ENCODE measurements at regions not wholly inside any gene's neighbourhood (a gene's known extent, or its start where the extent isn't known, plus 50 kb on each side); places are given as distances from the start of the nearest gene placed in this dataset.

DNA sequence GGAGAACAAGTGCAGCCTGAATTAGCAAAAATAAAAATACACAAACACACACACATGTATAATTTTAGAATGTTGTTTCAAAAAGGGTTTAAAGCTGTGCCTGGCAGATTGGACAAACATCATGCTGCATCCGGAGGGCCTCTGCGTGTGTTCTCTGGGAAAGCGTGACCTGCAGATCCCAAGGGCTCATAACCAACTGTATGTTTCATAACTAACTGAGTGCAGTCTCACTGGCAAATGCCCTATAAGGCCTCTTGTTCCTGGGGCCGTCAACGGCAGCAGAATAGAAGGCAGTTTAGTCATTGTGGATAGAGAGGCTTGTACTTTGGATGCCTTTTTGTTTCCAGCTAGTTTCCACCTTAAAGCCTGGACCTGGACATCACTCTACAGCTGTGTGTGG is 243.8 kb upstream of the KIAA1217 start:
- ATAC-seq, result no peak
- intact Hi-C loops (cut with DNase I), result no loop called here
- Histone ChIP-seq H3K9me3 (no peaks in the 10 kb centered on the region), H3K4me3 (no peak overlapping the region), H3K36me3 (no peaks in the 10 kb centered on the region), H3K27ac (no peak overlapping the region), H3K4me1 (no peaks in the 10 kb centered on the region), H3K27me3 (ENCODE audit: low read depth) (no peaks in the 10 kb centered on the region)
- DNase-seq, result no peak
- TF ChIP-seq, protein P1, sequence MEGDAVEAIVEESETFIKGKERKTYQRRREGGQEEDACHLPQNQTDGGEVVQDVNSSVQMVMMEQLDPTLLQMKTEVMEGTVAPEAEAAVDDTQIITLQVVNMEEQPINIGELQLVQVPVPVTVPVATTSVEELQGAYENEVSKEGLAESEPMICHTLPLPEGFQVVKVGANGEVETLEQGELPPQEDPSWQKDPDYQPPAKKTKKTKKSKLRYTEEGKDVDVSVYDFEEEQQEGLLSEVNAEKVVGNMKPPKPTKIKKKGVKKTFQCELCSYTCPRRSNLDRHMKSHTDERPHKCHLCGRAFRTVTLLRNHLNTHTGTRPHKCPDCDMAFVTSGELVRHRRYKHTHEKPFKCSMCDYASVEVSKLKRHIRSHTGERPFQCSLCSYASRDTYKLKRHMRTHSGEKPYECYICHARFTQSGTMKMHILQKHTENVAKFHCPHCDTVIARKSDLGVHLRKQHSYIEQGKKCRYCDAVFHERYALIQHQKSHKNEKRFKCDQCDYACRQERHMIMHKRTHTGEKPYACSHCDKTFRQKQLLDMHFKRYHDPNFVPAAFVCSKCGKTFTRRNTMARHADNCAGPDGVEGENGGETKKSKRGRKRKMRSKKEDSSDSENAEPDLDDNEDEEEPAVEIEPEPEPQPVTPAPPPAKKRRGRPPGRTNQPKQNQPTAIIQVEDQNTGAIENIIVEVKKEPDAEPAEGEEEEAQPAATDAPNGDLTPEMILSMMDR (IDR thresholded peaks at IDR 0.05), result no peak

DNA sequence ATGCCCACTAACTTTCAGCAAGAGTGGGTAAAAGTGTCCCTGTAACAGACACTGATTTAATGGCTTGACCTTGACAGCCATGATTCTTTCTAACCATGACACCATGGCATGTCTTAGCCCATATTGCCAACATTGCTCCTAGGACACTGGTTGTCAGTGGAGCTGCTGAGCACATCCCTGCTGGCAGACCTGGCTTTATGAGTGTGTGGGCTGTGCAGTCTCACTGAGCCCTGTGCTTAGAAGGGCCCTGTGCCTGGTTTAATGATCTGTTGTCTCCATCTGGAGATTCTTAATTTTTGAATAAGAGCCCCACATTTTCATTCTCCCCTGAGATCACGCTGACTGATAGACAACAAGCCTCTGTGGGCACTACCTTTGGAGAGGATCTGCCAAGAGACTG is 243.1 kb upstream of the KIAA1217 start:
- intact Hi-C loops (cut with DNase I), result no loop called here
- ATAC-seq, result no peak

DNA sequence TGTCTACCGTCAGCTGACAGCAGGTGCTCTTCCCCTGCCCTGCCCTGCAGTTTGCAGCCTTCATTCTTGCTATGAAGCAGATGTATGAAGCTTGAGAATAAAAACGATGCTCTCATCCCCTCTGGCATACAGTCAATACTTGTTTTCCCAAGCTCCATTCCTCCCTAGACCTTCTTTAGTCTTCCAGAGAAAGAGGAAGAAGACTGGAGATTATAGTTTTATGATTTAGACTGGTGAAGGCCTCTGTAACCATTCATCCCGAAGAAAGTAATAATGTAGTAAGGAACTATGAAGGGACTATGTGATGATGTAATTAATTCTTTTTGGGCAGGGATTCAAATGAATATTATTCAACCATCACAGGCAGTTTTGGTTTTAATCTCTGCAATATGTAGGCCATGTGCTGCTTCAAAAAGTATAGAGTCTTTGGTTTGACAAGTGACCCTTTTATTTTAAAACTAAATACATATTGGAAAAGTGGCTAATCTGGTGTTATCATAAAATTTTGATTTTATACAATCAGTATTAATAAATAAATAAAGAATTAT is 242.4 kb upstream of the KIAA1217 start:
- intact Hi-C loops (cut with DNase I), result no loop called here
- TF ChIP-seq, protein P1 (IDR thresholded peaks at IDR 0.05), result no peak
- Histone ChIP-seq H3K4me1 (no peaks in the 10 kb centered on the region), H3K36me3 (no peaks in the 10 kb centered on the region), H3K27me3 (ENCODE audit: low read depth) (no peaks in the 10 kb centered on the region), H3K9me3 (no peaks in the 10 kb centered on the region), H3K4me3 (no peak overlapping the region), H3K27ac (no peak overlapping the region)
- ATAC-seq (no peak), DNase-seq (no peak)

More for the DNA sequence above, 243.1 kb upstream of the KIAA1217 start:
- Histone ChIP-seq H3K4me1 (no peaks in the 10 kb centered on the region), H3K27me3 (ENCODE audit: low read depth) (no peaks in the 10 kb centered on the region), H3K9me3 (no peaks in the 10 kb centered on the region), H3K4me3 (no peak overlapping the region), H3K27ac (no peak overlapping the region), H3K36me3 (no peaks in the 10 kb centered on the region)
- DNase-seq, result no peak
- TF ChIP-seq, protein P1 (IDR thresholded peaks at IDR 0.05), result no peak

DNA sequence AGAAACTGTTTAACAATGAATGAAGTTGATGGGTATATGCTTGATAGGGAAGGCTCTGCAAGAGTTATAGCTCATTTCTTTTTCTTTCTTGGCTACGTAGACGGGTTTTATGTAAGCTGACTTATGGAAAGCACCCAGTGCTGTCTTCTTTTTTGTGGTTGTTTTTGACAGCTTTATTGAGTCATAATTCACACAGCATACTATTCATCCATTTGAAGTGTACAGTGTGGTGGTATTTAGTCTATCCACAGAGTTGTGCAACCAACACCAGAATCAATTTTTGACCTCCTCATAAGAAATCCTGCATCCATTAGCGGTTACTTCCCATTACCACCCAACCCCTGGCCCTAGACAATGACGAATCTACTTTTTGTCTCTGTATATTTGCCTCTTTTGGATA is 240.6 kb upstream of the KIAA1217 start:
- DNase-seq, result no peak
- no peaks in the 10 kb centered on the region for H3K4me1 ChIP-seq
- no peaks in the 10 kb centered on the region for H3K27me3 ChIP-seq (ENCODE audit: low read depth)
- TF ChIP-seq, protein P1 (IDR thresholded peaks at IDR 0.05), result no peak
- ATAC-seq, result no peak
- H3K9me3 ChIP-seq, result no peaks in the 10 kb centered on the region
- H3K36me3 ChIP-seq, result no peaks in the 10 kb centered on the region
- H3K4me3 ChIP-seq, result no peak overlapping the region
- intact Hi-C loops (cut with DNase I), result no loop called here
- no peak overlapping the region for H3K27ac ChIP-seq

DNA sequence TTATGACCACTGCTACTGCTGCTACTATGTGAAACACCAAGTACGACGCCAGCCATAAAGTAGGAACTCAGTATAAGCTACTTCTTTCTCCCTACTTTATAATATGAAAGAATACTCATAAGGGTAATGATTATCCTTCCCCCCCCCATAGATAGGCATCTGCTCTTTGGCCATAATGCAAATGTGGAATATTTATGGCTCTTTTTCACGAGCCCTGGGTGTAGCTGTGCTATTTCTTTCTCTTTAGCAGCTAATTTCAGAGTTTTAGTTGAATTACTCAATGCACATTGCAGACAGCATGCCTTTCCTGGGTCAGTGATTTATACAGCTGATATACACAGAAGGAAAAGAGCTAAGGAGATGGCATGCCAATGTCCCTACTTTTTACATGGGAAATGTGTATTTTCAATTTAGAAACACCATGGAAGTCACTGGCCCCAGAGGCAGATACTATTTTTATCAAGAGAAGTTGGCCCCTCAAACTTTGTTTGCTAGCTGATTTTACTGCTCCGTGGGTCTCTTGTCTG is 234.1 kb upstream of the KIAA1217 start:
- Histone ChIP-seq H3K9me3 (no peaks in the 10 kb centered on the region), H3K36me3 (no peaks in the 10 kb centered on the region), H3K27ac (no peak overlapping the region), H3K4me3 (no peak overlapping the region), H3K27me3 (ENCODE audit: low read depth) (no peaks in the 10 kb centered on the region), H3K4me1 (no peaks in the 10 kb centered on the region)
- intact Hi-C loops (cut with DNase I), result no loop called here
- no peak for DNase-seq
- no peak for ATAC-seq
- TF ChIP-seq, protein P1 (IDR thresholded peaks at IDR 0.05), result no peak

Measured in lower lobe of right lung (tissue), 2 donors.